ENCODE measurements at regions not wholly inside any gene's neighbourhood (a gene's known extent, or its start where the extent isn't known, plus 50 kb on each side); places are given as distances from the start of the nearest gene placed in this dataset.

DNA sequence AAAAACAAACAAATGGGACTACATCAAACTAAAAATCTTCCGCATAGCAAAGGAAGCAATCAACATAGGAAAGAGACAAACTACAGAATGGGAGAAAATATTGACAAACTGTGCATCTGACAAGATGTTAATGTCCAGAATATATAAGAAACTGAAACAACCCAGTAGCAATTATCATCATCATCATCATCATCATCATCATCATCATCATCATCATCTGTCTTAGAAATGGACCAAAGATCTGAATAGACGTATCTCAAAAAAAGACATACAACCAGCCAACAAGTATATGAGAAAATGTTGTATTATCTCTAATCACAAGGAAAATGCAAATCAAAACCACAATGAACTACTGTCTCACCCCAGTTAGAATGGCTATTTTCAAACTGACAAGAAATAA lies 173.9 kb downstream of the PRR20E start:
- POLR2A ChIA-PET: no interaction called here
- Histone ChIP-seq H3K4me1 (ENCODE audit: control insufficient read depth in 1 of 2, insufficient read depth in 2 of 2, low read length in 2 of 2) (no peaks in the 10 kb centered on the region), H3K9ac (ENCODE audit: low read length) (no peak overlapping the region), H2AFZ (ENCODE audit: low read depth, low read length, poor library complexity, severe bottlenecking) (no peak overlapping the region), H3K27me3 (ENCODE audit: insufficient read depth, low read length) (no peaks in the 10 kb centered on the region), H3K9me2 (ENCODE audit: insufficient read depth) (no peaks in the 10 kb centered on the region), H3K79me2 (ENCODE audit: insufficient read depth, low read length) (no peaks in the 10 kb centered on the region), H3K4me2 (ENCODE audit: low read length) (no peak overlapping the region), H3K9me3 (ENCODE audit: control insufficient read depth in 1 of 2, insufficient read depth in 1 of 2, low read depth in 1 of 2, low read length in 2 of 2) (peaks cover 20 to 29% of the 10 kb centered on the region in 2 experiments; a peak in 2 of 4 replicates), H3K4me3 (replicated peaks in 1 of 2; ENCODE audit: low read depth in 1 of 2, low read length in 2 of 2) (no peak overlapping the region), H3K27ac (ENCODE audit: low read depth, low read length) (no peak overlapping the region), H3K36me3 (ENCODE audit: control insufficient read depth in 1 of 2, insufficient read depth in 2 of 2, low read length in 2 of 2) (no peaks in the 10 kb centered on the region), H4K20me1 (ENCODE audit: insufficient read depth) (no peaks in the 10 kb centered on the region)
- CTCF ChIA-PET: no interaction called here
- intact Hi-C loops (cut with micrococcal nuclease): no loop called here
- no peak for TF ChIP-seq ZNF274 (IDR thresholded peaks at IDR 0.05; ENCODE audit: low read depth, low read length)
- no peak for TF ChIP-seq TCF7L2 (IDR thresholded peaks at IDR 0.05; ENCODE audit: borderline replicate concordance, extremely low read depth, insufficient read depth, insufficient read length)
- no peak for TF ChIP-seq FOSL1 (IDR thresholded peaks at IDR 0.05; ENCODE audit: low read depth)
- TF ChIP-seq, protein P1, sequence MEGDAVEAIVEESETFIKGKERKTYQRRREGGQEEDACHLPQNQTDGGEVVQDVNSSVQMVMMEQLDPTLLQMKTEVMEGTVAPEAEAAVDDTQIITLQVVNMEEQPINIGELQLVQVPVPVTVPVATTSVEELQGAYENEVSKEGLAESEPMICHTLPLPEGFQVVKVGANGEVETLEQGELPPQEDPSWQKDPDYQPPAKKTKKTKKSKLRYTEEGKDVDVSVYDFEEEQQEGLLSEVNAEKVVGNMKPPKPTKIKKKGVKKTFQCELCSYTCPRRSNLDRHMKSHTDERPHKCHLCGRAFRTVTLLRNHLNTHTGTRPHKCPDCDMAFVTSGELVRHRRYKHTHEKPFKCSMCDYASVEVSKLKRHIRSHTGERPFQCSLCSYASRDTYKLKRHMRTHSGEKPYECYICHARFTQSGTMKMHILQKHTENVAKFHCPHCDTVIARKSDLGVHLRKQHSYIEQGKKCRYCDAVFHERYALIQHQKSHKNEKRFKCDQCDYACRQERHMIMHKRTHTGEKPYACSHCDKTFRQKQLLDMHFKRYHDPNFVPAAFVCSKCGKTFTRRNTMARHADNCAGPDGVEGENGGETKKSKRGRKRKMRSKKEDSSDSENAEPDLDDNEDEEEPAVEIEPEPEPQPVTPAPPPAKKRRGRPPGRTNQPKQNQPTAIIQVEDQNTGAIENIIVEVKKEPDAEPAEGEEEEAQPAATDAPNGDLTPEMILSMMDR (IDR thresholded peaks at IDR 0.05 in 2 of 3, conservative IDR thresholded peaks at IDR 0.05 in 1 of 3; ENCODE audit: borderline replicate concordance in 1 of 3, insufficient read depth in 1 of 3, low read depth in 2 of 3, low read length in 2 of 3): no peak
- BruUV-seq (replicated peaks): no TSS peak
- RAD21 ChIA-PET (ENCODE audit: low non-redundant PET in 1 of 2, low total read pairs in 2 of 2, uncharacterized antibody in 2 of 2, unreplicated experiment in 2 of 2): no interaction called here
- DNase-seq (ENCODE audit: low read depth, low spot score): no peak
- no peak for ATAC-seq

DNA sequence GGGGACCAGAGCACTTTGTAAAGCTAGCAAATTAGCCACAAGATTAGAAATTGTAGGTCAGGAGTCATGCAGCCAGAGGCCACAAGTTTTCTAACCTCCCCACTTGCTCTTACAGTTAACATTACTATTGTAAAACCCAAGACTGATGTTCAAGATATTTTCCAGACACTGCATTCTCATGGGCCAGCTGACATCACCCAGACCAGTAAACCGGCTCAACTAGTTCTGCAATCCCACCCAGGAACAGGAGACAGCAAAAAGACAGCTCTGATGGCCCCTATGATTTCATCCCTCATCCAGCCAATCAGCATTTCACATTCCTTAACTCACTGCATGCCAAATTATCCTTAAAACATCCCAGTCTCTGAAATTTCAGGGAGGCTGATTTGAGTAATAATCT lies 178.5 kb downstream of the PRR20E start:
- Histone ChIP-seq H3K27me3 (ENCODE audit: insufficient read depth, low read length) (no peaks in the 10 kb centered on the region), H3K9ac (ENCODE audit: low read length) (no peak overlapping the region), H3K27ac (ENCODE audit: low read depth, low read length) (no peak overlapping the region), H4K20me1 (ENCODE audit: insufficient read depth) (no peaks in the 10 kb centered on the region), H3K79me2 (ENCODE audit: insufficient read depth, low read length) (no peaks in the 10 kb centered on the region), H3K36me3 (ENCODE audit: control insufficient read depth in 1 of 2, insufficient read depth in 2 of 2, low read length in 2 of 2) (no peaks in the 10 kb centered on the region), H2AFZ (ENCODE audit: low read depth, low read length, poor library complexity, severe bottlenecking) (no peak overlapping the region), H3K9me2 (ENCODE audit: insufficient read depth) (no peaks in the 10 kb centered on the region), H3K4me2 (ENCODE audit: low read length) (no peak overlapping the region), H3K9me3 (ENCODE audit: control insufficient read depth in 1 of 2, insufficient read depth in 1 of 2, low read depth in 1 of 2, low read length in 2 of 2) (peaks cover 12 to 23% of the 10 kb centered on the region in 2 experiments; a peak in 2 of 4 replicates), H3K4me1 (ENCODE audit: control insufficient read depth in 1 of 2, insufficient read depth in 2 of 2, low read length in 2 of 2) (no peaks in the 10 kb centered on the region), H3K4me3 (replicated peaks in 1 of 2; ENCODE audit: low read depth in 1 of 2, low read length in 2 of 2) (no peak overlapping the region)
- RAD21 ChIA-PET (ENCODE audit: low non-redundant PET in 1 of 2, low total read pairs in 2 of 2, uncharacterized antibody in 2 of 2, unreplicated experiment in 2 of 2): no interaction called here
- ATAC-seq (no peak), DNase-seq (ENCODE audit: low read depth, low spot score) (no peak)
- TF ChIP-seq, protein P2, sequence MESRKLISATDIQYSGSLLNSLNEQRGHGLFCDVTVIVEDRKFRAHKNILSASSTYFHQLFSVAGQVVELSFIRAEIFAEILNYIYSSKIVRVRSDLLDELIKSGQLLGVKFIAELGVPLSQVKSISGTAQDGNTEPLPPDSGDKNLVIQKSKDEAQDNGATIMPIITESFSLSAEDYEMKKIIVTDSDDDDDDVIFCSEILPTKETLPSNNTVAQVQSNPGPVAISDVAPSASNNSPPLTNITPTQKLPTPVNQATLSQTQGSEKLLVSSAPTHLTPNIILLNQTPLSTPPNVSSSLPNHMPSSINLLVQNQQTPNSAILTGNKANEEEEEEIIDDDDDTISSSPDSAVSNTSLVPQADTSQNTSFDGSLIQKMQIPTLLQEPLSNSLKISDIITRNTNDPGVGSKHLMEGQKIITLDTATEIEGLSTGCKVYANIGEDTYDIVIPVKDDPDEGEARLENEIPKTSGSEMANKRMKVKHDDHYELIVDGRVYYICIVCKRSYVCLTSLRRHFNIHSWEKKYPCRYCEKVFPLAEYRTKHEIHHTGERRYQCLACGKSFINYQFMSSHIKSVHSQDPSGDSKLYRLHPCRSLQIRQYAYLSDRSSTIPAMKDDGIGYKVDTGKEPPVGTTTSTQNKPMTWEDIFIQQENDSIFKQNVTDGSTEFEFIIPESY (IDR thresholded peaks at IDR 0.05; ENCODE audit: extremely low read depth, insufficient replicate concordance, low read length): no peak
- TF ChIP-seq CEBPB (IDR thresholded peaks at IDR 0.05; ENCODE audit: low read depth) (no peak), TCF7L2 (IDR thresholded peaks at IDR 0.05; ENCODE audit: borderline replicate concordance, extremely low read depth, insufficient read depth, insufficient read length) (no peak), POLR2AphosphoS5 (IDR thresholded peaks at IDR 0.05; ENCODE audit: low read depth, low read length) (no peak), SP1 (IDR thresholded peaks at IDR 0.05; ENCODE audit: low read depth) (no peak), YY1 (IDR thresholded peaks at IDR 0.05; ENCODE audit: extremely low read depth, insufficient replicate concordance, low read depth, low read length) (no peak), ELF1 (IDR thresholded peaks at IDR 0.05; ENCODE audit: borderline replicate concordance, low read depth) (no peak), EZH2phosphoT487 (IDR thresholded peaks at IDR 0.05; ENCODE audit: borderline replicate concordance) (no peak), JUND (IDR thresholded peaks at IDR 0.05) (no peak), ZFX (IDR thresholded peaks at IDR 0.05) (no peak), ZNF274 (IDR thresholded peaks at IDR 0.05; ENCODE audit: low read depth, low read length) (no peak), SIN3A (IDR thresholded peaks at IDR 0.05; ENCODE audit: low read depth) (no peak), SRF (IDR thresholded peaks at IDR 0.05; ENCODE audit: low read depth) (no peak), RAD21 (IDR thresholded peaks at IDR 0.05; ENCODE audit: low read depth) (no peak), EZH2 (IDR thresholded peaks at IDR 0.05) (no peak), CBX3 (IDR thresholded peaks at IDR 0.05; ENCODE audit: low read depth) (no peak)
- TF ChIP-seq, protein P3, sequence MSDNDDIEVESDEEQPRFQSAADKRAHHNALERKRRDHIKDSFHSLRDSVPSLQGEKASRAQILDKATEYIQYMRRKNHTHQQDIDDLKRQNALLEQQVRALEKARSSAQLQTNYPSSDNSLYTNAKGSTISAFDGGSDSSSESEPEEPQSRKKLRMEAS (IDR thresholded peaks at IDR 0.05): no peak
- CTCF ChIA-PET: no interaction called here
- intact Hi-C loops (cut with micrococcal nuclease): no loop called here
- POLR2A ChIA-PET: no interaction called here
- BruUV-seq (replicated peaks): no TSS peak
